ENCODE measurements at regions not wholly inside any gene's neighbourhood (a gene's known extent, or its start where the extent isn't known, plus 50 kb on each side); places are given as distances from the start of the nearest gene placed in this dataset.

GRCh38 chr9:69967344-69967743 lies 76.3 kb upstream of the MAMDC2 start:
- TF ChIP-seq CTCF (conservative IDR thresholded peaks at IDR 0.05) (no peak), ZFX (IDR thresholded peaks at IDR 0.05) (no peak)

Data from C4-2B (cell line).